Fibroblast of mammary gland (primary cell): ENCODE measurements at regions not wholly inside any gene's neighbourhood (a gene's known extent, or its start where the extent isn't known, plus 50 kb on each side); places are given as distances from the start of the nearest gene placed in this dataset.

Source experiments
- DNase-seq: peaks from one replicate; pipeline ENCODE4 v3.0.0-alpha.2; 2010; ENCODE audit warnings: low read depth
- H3K4me3 ChIP-seq: 2 replicates; pipeline ENCODE4 v1.5.1; 2011; ENCODE audit warnings: low read depth, mild to moderate bottlenecking, low read length, moderate library complexity; ENCODE audit not compliant: control insufficient read depth
- CTCF ChIP-seq: conservative IDR thresholded peaks from 2 replicates; pipeline ENCODE4 v1.5.1; 2011; ENCODE audit warnings: low read depth, low read length, inconsistent platforms; ENCODE audit not compliant: control insufficient read depth, insufficient read depth

GRCh38 chr2:193469251-193469650, 1274.5 kb upstream of the TMEFF2 start:
- DNase-seq: no peak
- no peak overlapping the region for H3K4me3 ChIP-seq
- no peak for TF ChIP-seq CTCF

GRCh38 chr2:193467276-193467987, 1272.7 kb upstream of the TMEFF2 start:
- TF ChIP-seq CTCF: no peak
- no peak for DNase-seq
- H3K4me3 ChIP-seq: no peak overlapping the region

GRCh38 chr2:193463011-193463410, 1268.3 kb upstream of the TMEFF2 start:
- H3K4me3 ChIP-seq: no peak overlapping the region
- DNase-seq: peak; percentile 57
- TF ChIP-seq CTCF: no peak

- DNase-seq: peak; percentile 25
- H3K4me3 ChIP-seq: no peak overlapping the region
- TF ChIP-seq CTCF: no peak
These were observed 1267.7 kb upstream of the TMEFF2 start for GRCh38 chr2:193462411-193462810.

- H3K4me3 ChIP-seq: no peak overlapping the region
- TF ChIP-seq CTCF: no peak
- DNase-seq: no peak
These were observed 1266.8 kb upstream of the TMEFF2 start for GRCh38 chr2:193461431-193461934.

GRCh38 chr2:193446967-193447366, 1252.2 kb upstream of the TMEFF2 start:
- DNase-seq: no peak
- TF ChIP-seq CTCF: no peak

GRCh38 chr2:193442293-193442692, 1247.6 kb upstream of the TMEFF2 start:
- TF ChIP-seq CTCF: no peak
- H3K4me3 ChIP-seq: no peak overlapping the region
- no peak for DNase-seq

More at GRCh38 chr2:193446967-193447366, 1252.2 kb upstream of the TMEFF2 start:
- no peak overlapping the region for H3K4me3 ChIP-seq
